Activated CD4-positive, CD25-positive, alpha-beta regulatory T cell treated with anti-CD3 and anti-CD28 coated beads, Interleukin-2, amount 50 U/mL, for 72 hours (primary cell): ENCODE measurements at regions not wholly inside any gene's neighbourhood (a gene's known extent, or its start where the extent isn't known, plus 50 kb on each side); places are given as distances from the start of the nearest gene placed in this dataset.
"Not testable (repeated sequence)": the region's sequence is repeated elsewhere in the genome, so short reads cannot be mapped to it uniquely, and the experiment has no call there.

ENCODE experiments used
- DNase-seq: peaks from one replicate; pipeline ENCODE4 v3.0.0; 2021

- no peak for DNase-seq
Observed at GRCh38 chr6:3962291-3963280, 113.4 kb downstream of the FAM50B start.

GRCh38 chr6:3963426-3963825, 114.3 kb downstream of the FAM50B start:
- DNase-seq, result no peak

- no peak for DNase-seq
Observed at GRCh38 chr6:3965071-3965718, 113.7 kb downstream of the FAM217A start.

- DNase-seq, result no peak
Observed at GRCh38 chr6:3966426-3966825, 112.5 kb downstream of the FAM217A start.

GRCh38 chr6:3970097-3970496, 108.8 kb downstream of the FAM217A start:
- no peak for DNase-seq

DNA sequence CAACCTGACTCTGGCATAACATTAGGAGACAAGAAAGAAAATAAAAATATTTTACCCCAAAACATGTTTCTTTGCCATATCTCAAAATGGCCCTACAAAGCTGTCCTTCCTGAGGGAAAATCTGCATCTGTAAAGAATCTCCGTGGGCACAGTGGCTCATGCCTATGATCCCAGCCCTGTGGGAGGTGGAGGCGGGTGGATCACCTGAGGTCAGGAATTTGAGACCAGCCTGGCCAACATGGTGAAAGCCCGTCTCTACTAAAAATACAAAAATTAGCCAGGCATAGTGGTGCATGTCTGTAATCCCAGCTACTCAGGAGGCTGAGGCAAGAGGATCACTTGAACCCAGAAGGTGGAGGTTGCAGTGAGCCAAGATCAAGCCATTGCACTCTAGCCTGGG, 105.8 kb downstream of the FAM217A start:
- DNase-seq, result not testable (repeated sequence)

DNA sequence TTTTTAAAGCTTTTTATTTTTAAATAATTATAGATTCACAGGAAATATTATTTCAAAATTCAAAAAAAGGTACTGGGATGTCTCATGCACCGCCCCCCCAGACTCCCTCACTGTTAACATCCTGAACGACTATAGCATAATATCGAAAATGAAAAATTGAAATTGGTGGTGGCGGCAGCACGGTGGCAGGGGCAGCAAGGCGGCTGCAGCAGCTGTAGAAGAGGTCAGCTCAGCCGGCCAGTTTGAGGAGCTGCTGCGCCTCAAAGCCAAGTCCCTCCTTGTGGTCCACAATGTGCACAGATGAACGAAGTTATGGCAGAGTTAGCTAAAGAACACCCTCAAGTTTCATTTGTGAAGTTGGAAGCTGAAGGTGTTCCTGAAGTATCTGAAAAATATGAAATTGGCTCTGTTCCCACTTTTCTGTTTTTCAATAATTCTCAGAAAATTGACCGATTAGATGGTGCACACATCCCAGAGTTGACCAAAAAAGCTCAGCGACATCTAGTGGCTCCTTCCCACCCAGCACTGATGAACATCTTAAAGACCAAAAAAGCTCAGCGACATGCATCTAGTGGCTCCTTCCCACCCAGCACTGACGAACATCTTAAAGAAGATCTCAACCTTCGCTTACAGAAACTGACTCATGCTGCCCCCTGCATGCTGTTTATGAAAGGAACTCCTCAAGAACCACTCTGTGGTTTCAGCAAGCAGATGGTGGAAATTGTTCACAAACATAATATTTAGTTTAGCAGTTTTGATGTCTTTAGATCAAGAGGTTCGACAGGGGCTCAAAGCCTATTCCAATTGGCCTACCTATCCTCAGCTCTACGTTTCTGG, 100.8 kb downstream of the FAM217A start:
- DNase-seq, result no peak

GRCh38 chr6:3978966-3979365, 100.0 kb downstream of the FAM217A start:
- not testable (repeated sequence) for DNase-seq

- DNase-seq, result no peak
Observed at GRCh38 chr6:3981917-3982316, 97.0 kb downstream of the FAM217A start.

GRCh38 chr6:3983778-3984177, 95.2 kb downstream of the FAM217A start:
- no peak for DNase-seq

- no peak for DNase-seq
Observed at GRCh38 chr6:3984494-3984893, 94.4 kb downstream of the FAM217A start.

DNA sequence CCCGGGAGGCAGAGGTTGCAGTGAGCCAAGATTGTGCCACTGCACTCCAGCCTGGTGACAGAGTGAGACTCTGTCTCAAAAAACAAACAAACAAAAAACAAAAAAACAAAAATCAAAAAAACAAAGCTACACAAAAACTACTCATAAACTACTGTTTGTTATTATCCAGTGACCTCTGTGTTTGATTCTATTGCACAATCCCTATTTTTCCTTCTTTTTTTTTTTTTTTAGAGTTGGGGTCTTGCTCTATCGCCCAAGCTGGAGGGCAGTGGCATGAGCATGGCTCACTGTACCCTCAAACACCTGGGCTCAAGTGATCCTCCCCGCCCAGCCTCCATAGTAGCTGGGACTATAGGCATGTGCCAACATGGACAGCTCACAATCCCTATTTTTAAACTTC, 92.7 kb downstream of the FAM217A start:
- DNase-seq, result no peak

- no peak for DNase-seq
Observed at GRCh38 chr6:3987053-3987452, 91.9 kb downstream of the FAM217A start.

DNA sequence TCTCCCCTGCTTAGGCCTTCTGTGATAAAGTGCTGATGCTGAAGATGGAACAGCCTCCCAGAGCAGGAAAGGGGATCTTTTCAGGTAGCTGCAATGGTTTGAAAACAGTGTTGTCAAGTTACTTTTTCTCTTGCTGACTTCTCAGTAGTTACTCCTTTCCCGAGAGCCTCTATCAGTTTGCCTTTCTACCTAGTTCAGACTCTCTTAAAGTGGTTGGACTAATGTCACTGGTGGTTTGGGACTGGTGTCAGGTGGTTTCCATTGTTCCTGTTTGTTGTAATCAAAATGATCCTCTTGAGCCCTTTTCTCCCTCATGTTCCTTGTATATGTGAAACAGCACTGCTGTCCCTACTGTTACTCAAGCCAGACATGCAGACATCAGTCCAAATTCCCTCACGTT, 91.4 kb downstream of the FAM217A start:
- no peak for DNase-seq

- peak; percentile 71 for DNase-seq
Observed at GRCh38 chr6:3990692-3991491, 88.0 kb downstream of the FAM217A start.

GRCh38 chr6:3991941-3992340, 87.0 kb downstream of the FAM217A start:
- DNase-seq, result no peak

DNA sequence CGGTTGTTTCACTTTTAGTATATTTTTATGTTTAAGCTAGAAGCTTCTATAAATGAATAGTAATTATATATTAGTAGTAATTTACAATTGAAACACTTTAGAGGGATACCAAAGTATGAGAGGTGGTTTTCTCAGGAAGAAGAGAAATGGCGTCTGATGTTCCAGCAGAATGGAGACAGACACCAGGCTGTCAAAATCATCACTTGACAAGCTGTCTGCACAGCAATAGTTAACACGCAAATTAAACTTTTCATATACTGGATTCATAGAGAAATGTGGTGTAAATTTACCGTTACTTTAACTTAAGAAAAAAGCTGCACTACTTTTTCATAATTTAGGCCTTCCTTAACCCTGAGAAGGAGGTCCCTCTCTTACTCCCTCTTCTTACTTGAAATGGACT, 82.6 kb downstream of the FAM217A start:
- DNase-seq, result no peak

GRCh38 chr6:3997177-3997770, 81.7 kb downstream of the FAM217A start:
- DNase-seq, result no peak

- no peak for DNase-seq
Observed at GRCh38 chr6:3999800-4000661, 78.9 kb downstream of the FAM217A start.

- DNase-seq, result no peak
Observed at GRCh38 chr6:4004249-4004648, 74.7 kb downstream of the FAM217A start.
